HG03139 (cell line): ENCODE measurements at regions not wholly inside any gene's neighbourhood (a gene's known extent, or its start where the extent isn't known, plus 50 kb on each side); places are given as distances from the start of the nearest gene placed in this dataset.
"Not testable (repeated sequence)": the region's sequence is repeated elsewhere in the genome, so short reads cannot be mapped to it uniquely, and the experiment has no call there.

Experiments
- ATAC-seq: cut with Tn5 transposase; IDR thresholded peaks from one replicate; pipeline ENCODE4 v1.9.1; 2021; ENCODE audit not compliant: unreplicated experiment

- ATAC-seq, result not testable (repeated sequence)
Observed at GRCh38 chr2:176951218-176951617, 261.4 kb upstream of the HNRNPA3 start.

- no peak for ATAC-seq
Observed at GRCh38 chr2:176956791-176957190, 255.8 kb upstream of the HNRNPA3 start.

GRCh38 chr2:176959614-176960013, 253.0 kb upstream of the HNRNPA3 start:
- no peak for ATAC-seq

GRCh38 chr2:176960061-176960460, 252.5 kb upstream of the HNRNPA3 start:
- ATAC-seq, result no peak

- no peak for ATAC-seq
Observed at GRCh38 chr2:176960736-176961520, 251.7 kb upstream of the HNRNPA3 start.

GRCh38 chr2:176961775-176962619, 250.6 kb upstream of the HNRNPA3 start:
- ATAC-seq, result no peak

- no peak for ATAC-seq
Observed at GRCh38 chr2:176963568-176964287, 248.9 kb upstream of the HNRNPA3 start.

GRCh38 chr2:176967911-176968450, 244.6 kb upstream of the HNRNPA3 start:
- no peak for ATAC-seq

GRCh38 chr2:176969642-176970359, 242.8 kb upstream of the HNRNPA3 start:
- ATAC-seq, result no peak

GRCh38 chr2:176976736-176977685, 235.6 kb upstream of the HNRNPA3 start:
- no peak for ATAC-seq

- no peak for ATAC-seq
Observed at GRCh38 chr2:176978921-176979320, 233.7 kb upstream of the HNRNPA3 start.

- no peak for ATAC-seq
Observed at GRCh38 chr2:176979981-176980710, 232.4 kb upstream of the HNRNPA3 start.

GRCh38 chr2:176984987-176985386, 227.6 kb upstream of the HNRNPA3 start:
- ATAC-seq, result no peak

- no peak for ATAC-seq
Observed at GRCh38 chr2:176985871-176986270, 226.7 kb upstream of the HNRNPA3 start.

- no peak for ATAC-seq
Observed at GRCh38 chr2:176986487-176986886, 226.1 kb upstream of the HNRNPA3 start.

GRCh38 chr2:176991411-176991810, 221.2 kb upstream of the HNRNPA3 start:
- no peak for ATAC-seq

GRCh38 chr2:176997074-176997791, 215.4 kb upstream of the HNRNPA3 start:
- ATAC-seq, result no peak

- ATAC-seq, result no peak
Observed at GRCh38 chr2:176997792-176998169, 214.8 kb upstream of the HNRNPA3 start.
